ENCODE measurements at regions not wholly inside any gene's neighbourhood (a gene's known extent, or its start where the extent isn't known, plus 50 kb on each side); places are given as distances from the start of the nearest gene placed in this dataset.
"Not testable (repeated sequence)": the region's sequence is repeated elsewhere in the genome, so short reads cannot be mapped to it uniquely, and the experiment has no call there.

GRCh38 chr21:31583937-31584336 lies 75.6 kb upstream of the SOD1 start:
- not testable (repeated sequence) for H3K4me1 ChIP-seq (ENCODE audit: control insufficient read depth in 4 of 4, insufficient read depth in 4 of 4, low read length in 3 of 4); H3K9ac ChIP-seq (ENCODE audit: low read depth in 1 of 2, low read length in 2 of 2); H3K27ac ChIP-seq (ENCODE audit: low read depth in 1 of 2, low read length in 2 of 2); H3K27me3 ChIP-seq (ENCODE audit: control insufficient read depth in 4 of 4, insufficient read depth in 4 of 4, low read length in 3 of 4); H3K36me3 ChIP-seq (ENCODE audit: control insufficient read depth in 4 of 4, insufficient read depth in 3 of 4, low read depth in 1 of 4, low read length in 3 of 4); H3K4me3 ChIP-seq (ENCODE audit: low read depth in 1 of 3, low read length in 3 of 3); H3K9me3 ChIP-seq (ENCODE audit: control insufficient read depth in 4 of 4, low read length in 3 of 4); DNase-seq (ENCODE audit: low spot score)
- WGBS: 65% methylated on average over 9 of the region's 9 CpGs

DNA sequence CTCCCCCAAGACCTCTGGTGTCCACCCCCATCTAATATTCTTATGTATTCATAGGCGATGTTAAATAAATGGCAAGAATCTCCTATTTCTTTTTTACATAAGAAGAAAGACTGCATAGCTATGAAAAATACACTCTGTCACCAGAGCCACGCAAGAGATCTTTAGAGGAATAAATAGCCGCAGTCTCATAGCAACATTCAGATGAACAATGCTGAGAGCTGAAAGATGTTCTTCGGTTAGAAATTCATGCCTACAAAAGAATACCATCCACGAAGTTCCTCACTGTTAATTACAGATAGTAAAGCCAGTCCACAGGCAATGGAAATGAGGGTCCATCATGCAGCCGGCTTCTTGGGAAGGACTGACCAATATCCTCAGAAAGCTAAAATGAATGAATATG lies 76.0 kb upstream of the SOD1 start:
- H3K36me3 ChIP-seq (ENCODE audit: control insufficient read depth in 4 of 4, insufficient read depth in 3 of 4, low read depth in 1 of 4, low read length in 3 of 4): no peaks in the 10 kb centered on the region
- TF ChIP-seq NR2F2 (IDR thresholded peaks at IDR 0.05) (no peak), HNF4G (IDR thresholded peaks at IDR 0.05) (no peak), SP1 (IDR thresholded peaks at IDR 0.05) (no peak), GABPA (IDR thresholded peaks at IDR 0.05 in 1 of 2, conservative IDR thresholded peaks at IDR 0.05 in 1 of 2) (no peak), RAD21 (IDR thresholded peaks at IDR 0.05) (no peak), FOXA1 (IDR thresholded peaks at IDR 0.05) (no peak), JUND (IDR thresholded peaks at IDR 0.05) (no peak), MAX (IDR thresholded peaks at IDR 0.05) (no peak), RXRA (IDR thresholded peaks at IDR 0.05) (no peak), YY1 (IDR thresholded peaks at IDR 0.05) (no peak), ATF3 (IDR thresholded peaks at IDR 0.05) (no peak), ZBTB33 (IDR thresholded peaks at IDR 0.05) (no peak)
- TF ChIP-seq, protein P1, sequence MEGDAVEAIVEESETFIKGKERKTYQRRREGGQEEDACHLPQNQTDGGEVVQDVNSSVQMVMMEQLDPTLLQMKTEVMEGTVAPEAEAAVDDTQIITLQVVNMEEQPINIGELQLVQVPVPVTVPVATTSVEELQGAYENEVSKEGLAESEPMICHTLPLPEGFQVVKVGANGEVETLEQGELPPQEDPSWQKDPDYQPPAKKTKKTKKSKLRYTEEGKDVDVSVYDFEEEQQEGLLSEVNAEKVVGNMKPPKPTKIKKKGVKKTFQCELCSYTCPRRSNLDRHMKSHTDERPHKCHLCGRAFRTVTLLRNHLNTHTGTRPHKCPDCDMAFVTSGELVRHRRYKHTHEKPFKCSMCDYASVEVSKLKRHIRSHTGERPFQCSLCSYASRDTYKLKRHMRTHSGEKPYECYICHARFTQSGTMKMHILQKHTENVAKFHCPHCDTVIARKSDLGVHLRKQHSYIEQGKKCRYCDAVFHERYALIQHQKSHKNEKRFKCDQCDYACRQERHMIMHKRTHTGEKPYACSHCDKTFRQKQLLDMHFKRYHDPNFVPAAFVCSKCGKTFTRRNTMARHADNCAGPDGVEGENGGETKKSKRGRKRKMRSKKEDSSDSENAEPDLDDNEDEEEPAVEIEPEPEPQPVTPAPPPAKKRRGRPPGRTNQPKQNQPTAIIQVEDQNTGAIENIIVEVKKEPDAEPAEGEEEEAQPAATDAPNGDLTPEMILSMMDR (IDR thresholded peaks at IDR 0.05; ENCODE audit: low read depth, low read length, missing input control): no peak
- H3K9ac ChIP-seq (ENCODE audit: low read depth in 1 of 2, low read length in 2 of 2): no peak overlapping the region
- no peaks in the 10 kb centered on the region for H3K4me1 ChIP-seq (ENCODE audit: control insufficient read depth in 4 of 4, insufficient read depth in 4 of 4, low read length in 3 of 4)
- no peak for DNase-seq (ENCODE audit: low spot score)
- H3K27me3 ChIP-seq (ENCODE audit: control insufficient read depth in 4 of 4, insufficient read depth in 4 of 4, low read length in 3 of 4): no peaks in the 10 kb centered on the region
- no peak overlapping the region for H3K4me3 ChIP-seq (ENCODE audit: low read depth in 1 of 3, low read length in 3 of 3)
- no peaks in the 10 kb centered on the region for H3K9me3 ChIP-seq (ENCODE audit: control insufficient read depth in 4 of 4, low read length in 3 of 4)
- H3K27ac ChIP-seq (ENCODE audit: low read depth in 1 of 2, low read length in 2 of 2): no peak overlapping the region
- 94% methylated on average over 6 of the region's 6 CpGs for WGBS

- DNase-seq (ENCODE audit: low spot score): peak; percentile 72
- Histone ChIP-seq H3K27ac (ENCODE audit: low read depth in 1 of 2, low read length in 2 of 2) (no peak overlapping the region), H3K9me3 (ENCODE audit: control insufficient read depth in 4 of 4, low read length in 3 of 4) (no peaks in the 10 kb centered on the region), H3K27me3 (ENCODE audit: control insufficient read depth in 4 of 4, insufficient read depth in 4 of 4, low read length in 3 of 4) (no peaks in the 10 kb centered on the region), H3K4me3 (ENCODE audit: low read depth in 1 of 3, low read length in 3 of 3) (no peak overlapping the region), H3K9ac (ENCODE audit: low read depth in 1 of 2, low read length in 2 of 2) (no peak overlapping the region), H3K36me3 (ENCODE audit: control insufficient read depth in 4 of 4, insufficient read depth in 3 of 4, low read depth in 1 of 4, low read length in 3 of 4) (no peaks in the 10 kb centered on the region), H3K4me1 (ENCODE audit: control insufficient read depth in 4 of 4, insufficient read depth in 4 of 4, low read length in 3 of 4) (no peaks in the 10 kb centered on the region)
- 45% methylated on average over 3 of the region's 3 CpGs for WGBS
- no peak for TF ChIP-seq SP1 (IDR thresholded peaks at IDR 0.05)
- no peak for TF ChIP-seq EGR1 (IDR thresholded peaks at IDR 0.05; ENCODE audit: low read depth in 2 of 2)
- peak; percentile 83 to 89 for TF ChIP-seq RAD21 (IDR thresholded peaks at IDR 0.05)
- TF ChIP-seq ATF3 (IDR thresholded peaks at IDR 0.05): no peak
- no peak for TF ChIP-seq YY1 (IDR thresholded peaks at IDR 0.05)
- TF ChIP-seq MAX (IDR thresholded peaks at IDR 0.05): no peak
- TF ChIP-seq, protein P1 (IDR thresholded peaks at IDR 0.05; ENCODE audit: low read depth, low read length, missing input control): peak; percentile 75
- TF ChIP-seq ZBTB33 (IDR thresholded peaks at IDR 0.05): no peak
- no peak for TF ChIP-seq TAF1 (conservative IDR thresholded peaks at IDR 0.05)
- no peak for TF ChIP-seq NR2F2 (IDR thresholded peaks at IDR 0.05)
- TF ChIP-seq HNF4G (IDR thresholded peaks at IDR 0.05): no peak
- TF ChIP-seq JUND (IDR thresholded peaks at IDR 0.05): no peak
- no peak for TF ChIP-seq FOXA2 (IDR thresholded peaks at IDR 0.05)
These were observed 78.6 kb upstream of the SOD1 start for GRCh38 chr21:31580866-31581276.

All from liver (tissue), 8 donors.